Neural cell (in vitro differentiated cells): ENCODE measurements at regions not wholly inside any gene's neighbourhood (a gene's known extent, or its start where the extent isn't known, plus 50 kb on each side); places are given as distances from the start of the nearest gene placed in this dataset.

Source experiments
- EZH2 ChIP-seq: fragments of 200-600, 300-800 bp; shearing (Covaris generic), sonication (generic); IDR thresholded peaks from 2 replicates; pipeline ENCODE4 v1.6.1; 2014; ENCODE audit warnings: antibody characterized with exemption, low read length, borderline replicate concordance, mild to moderate bottlenecking; ENCODE audit not compliant: insufficient read depth, poor library complexity, severe bottlenecking
- RAD21 ChIP-seq: fragments of 450-650 bp; conservative IDR thresholded peaks from 2 replicates; pipeline ENCODE4 v1.6.1; 2014; ENCODE audit warnings: antibody characterized with exemption, mild to moderate bottlenecking, moderate library complexity

- no peak for TF ChIP-seq RAD21
- no peak for TF ChIP-seq EZH2
Observed at GRCh38 chr10:43752682-43753081, 104.0 kb upstream of the ZNF32 start.
